ENCODE measurements at regions not wholly inside any gene's neighbourhood (a gene's known extent, or its start where the extent isn't known, plus 50 kb on each side); places are given as distances from the start of the nearest gene placed in this dataset.

DNA sequence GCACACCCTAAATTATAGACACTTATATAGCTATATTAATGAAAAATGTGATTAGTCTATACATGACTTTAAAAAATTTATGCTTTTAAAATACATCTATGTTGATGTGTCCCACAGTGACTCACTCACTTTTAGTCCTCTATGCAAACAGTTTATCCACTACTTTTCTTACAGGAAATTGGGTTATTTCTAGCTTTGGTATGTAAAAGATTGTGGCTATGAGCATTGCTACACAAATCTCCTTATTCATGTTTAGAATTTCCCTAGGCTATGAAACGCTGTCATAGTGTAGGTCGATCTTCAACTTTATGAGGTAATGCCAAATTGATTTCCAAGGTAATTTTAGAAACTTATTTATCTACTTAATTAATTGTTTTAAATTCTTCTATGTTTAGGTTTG, 687.4 kb downstream of the PRR16 start:
- TF ChIP-seq, protein P1, sequence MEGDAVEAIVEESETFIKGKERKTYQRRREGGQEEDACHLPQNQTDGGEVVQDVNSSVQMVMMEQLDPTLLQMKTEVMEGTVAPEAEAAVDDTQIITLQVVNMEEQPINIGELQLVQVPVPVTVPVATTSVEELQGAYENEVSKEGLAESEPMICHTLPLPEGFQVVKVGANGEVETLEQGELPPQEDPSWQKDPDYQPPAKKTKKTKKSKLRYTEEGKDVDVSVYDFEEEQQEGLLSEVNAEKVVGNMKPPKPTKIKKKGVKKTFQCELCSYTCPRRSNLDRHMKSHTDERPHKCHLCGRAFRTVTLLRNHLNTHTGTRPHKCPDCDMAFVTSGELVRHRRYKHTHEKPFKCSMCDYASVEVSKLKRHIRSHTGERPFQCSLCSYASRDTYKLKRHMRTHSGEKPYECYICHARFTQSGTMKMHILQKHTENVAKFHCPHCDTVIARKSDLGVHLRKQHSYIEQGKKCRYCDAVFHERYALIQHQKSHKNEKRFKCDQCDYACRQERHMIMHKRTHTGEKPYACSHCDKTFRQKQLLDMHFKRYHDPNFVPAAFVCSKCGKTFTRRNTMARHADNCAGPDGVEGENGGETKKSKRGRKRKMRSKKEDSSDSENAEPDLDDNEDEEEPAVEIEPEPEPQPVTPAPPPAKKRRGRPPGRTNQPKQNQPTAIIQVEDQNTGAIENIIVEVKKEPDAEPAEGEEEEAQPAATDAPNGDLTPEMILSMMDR (IDR thresholded peaks at IDR 0.05 in 2 of 3, conservative IDR thresholded peaks at IDR 0.05 in 1 of 3; ENCODE audit: borderline replicate concordance in 1 of 3, insufficient read depth in 1 of 3, low read depth in 2 of 3, low read length in 2 of 3), result no peak
- TF ChIP-seq POLR2AphosphoS5 (IDR thresholded peaks at IDR 0.05; ENCODE audit: low read depth, low read length), result no peak

All from HCT116 (cell line).